ENCODE measurements at regions not wholly inside any gene's neighbourhood (a gene's known extent, or its start where the extent isn't known, plus 50 kb on each side); places are given as distances from the start of the nearest gene placed in this dataset.

DNA sequence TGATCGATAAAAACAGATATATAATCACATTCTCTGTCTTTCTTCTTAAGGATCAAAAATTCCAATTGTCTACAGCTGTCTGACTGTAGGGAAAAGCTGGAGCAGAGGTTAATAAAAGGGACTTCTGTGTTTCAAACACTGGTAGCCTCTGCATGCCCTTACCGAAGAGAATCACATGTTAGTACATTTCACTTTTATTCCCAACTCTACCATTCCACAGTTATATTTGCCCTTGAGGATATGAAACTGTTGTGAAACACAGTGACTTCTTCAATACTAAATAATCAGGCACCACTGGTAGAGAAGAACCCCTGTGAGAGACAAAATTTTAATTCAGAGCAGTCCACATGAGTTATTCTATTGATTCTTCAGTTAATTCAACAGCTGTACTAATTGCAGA lies 1187.3 kb upstream of the CITED2 start:
- Histone ChIP-seq H3K27ac (no peak overlapping the region), H4K20me1 (ENCODE audit: insufficient read depth) (no peaks in the 10 kb centered on the region), H3K4me3 (no peak overlapping the region), H3K36me3 (ENCODE audit: low read depth) (no peaks in the 10 kb centered on the region), H3F3A (ENCODE audit: insufficient read depth, low read depth) (no peaks in the 10 kb centered on the region), H3K9me2 (ENCODE audit: insufficient read depth) (no peaks in the 10 kb centered on the region), H3K4me2 (no peak overlapping the region), H3K9me3 (ENCODE audit: insufficient read depth, low read depth) (no peaks in the 10 kb centered on the region), H3K4me1 (replicated peaks; ENCODE audit: insufficient read depth) (peaks cover 6% of the 10 kb centered on the region), H3K27me3 (ENCODE audit: insufficient read depth, low read depth) (no peaks in the 10 kb centered on the region), H3K79me2 (ENCODE audit: low read depth) (no peaks in the 10 kb centered on the region), H2AFZ (no peak overlapping the region)
- CTCF ChIA-PET: no interaction called here
- POLR2A ChIA-PET (ENCODE audit: unreplicated experiment): no interaction called here
- intact Hi-C loops (cut with micrococcal nuclease; ENCODE audit: unreplicated experiment): no loop called here
- BruUV-seq (replicated peaks): no TSS peak
- TF ChIP-seq CTCF (conservative IDR thresholded peaks at IDR 0.05) (no peak), EZH2 (IDR thresholded peaks at IDR 0.05; ENCODE audit: low read depth) (no peak)
- no peak for DNase-seq

DNA sequence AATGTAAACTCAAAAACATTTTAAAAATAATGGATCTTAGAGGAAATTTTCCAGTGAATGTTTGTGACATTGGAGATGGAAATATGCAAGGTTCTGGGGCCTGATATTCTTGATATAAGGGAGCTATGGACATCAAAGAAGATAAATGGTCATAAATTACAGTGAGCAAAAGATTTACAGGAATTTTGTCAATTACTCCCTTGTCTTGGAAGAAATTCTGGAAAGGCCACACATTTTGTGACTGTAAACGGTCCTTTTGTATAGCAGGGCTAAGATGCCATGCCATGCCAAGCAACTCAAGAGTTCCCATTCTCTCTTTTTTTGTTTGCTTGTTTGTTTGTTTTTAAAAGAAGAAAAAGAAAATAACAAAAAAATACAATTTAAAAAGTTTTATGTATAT lies 1186.2 kb upstream of the CITED2 start:
- BruUV-seq (replicated peaks): no TSS peak
- no peaks in the 10 kb centered on the region for H3K4me1 ChIP-seq (replicated peaks; ENCODE audit: insufficient read depth)
- no peak overlapping the region for H2AFZ ChIP-seq
- H3K9me2 ChIP-seq (ENCODE audit: insufficient read depth): no peaks in the 10 kb centered on the region
- no peaks in the 10 kb centered on the region; the same call in 1 of the 2 replicates for H3K9me3 ChIP-seq (ENCODE audit: insufficient read depth, low read depth)
- H3K4me2 ChIP-seq: no peak overlapping the region
- ChIA-PET POLR2A (ENCODE audit: unreplicated experiment) (no interaction called here), CTCF (no interaction called here)
- no peaks in the 10 kb centered on the region for H4K20me1 ChIP-seq (ENCODE audit: insufficient read depth)
- H3K4me3 ChIP-seq: no peak overlapping the region
- intact Hi-C loops (cut with micrococcal nuclease; ENCODE audit: unreplicated experiment): no loop called here
- no peaks in the 10 kb centered on the region for H3F3A ChIP-seq (ENCODE audit: insufficient read depth, low read depth)
- no peak for DNase-seq
- no peaks in the 10 kb centered on the region for H3K27me3 ChIP-seq (ENCODE audit: insufficient read depth, low read depth)
- no peaks in the 10 kb centered on the region for H3K79me2 ChIP-seq (ENCODE audit: low read depth)
- TF ChIP-seq EZH2 (IDR thresholded peaks at IDR 0.05; ENCODE audit: low read depth): no peak
- TF ChIP-seq CTCF (conservative IDR thresholded peaks at IDR 0.05): no peak
- H3K36me3 ChIP-seq (ENCODE audit: low read depth): no peaks in the 10 kb centered on the region
- H3K27ac ChIP-seq: no peak overlapping the region

GRCh38 chr6:140559458-140559857 lies 1185.0 kb upstream of the CITED2 start:
- DNase-seq: no peak
- Histone ChIP-seq H3K4me2 (no peak overlapping the region), H3F3A (ENCODE audit: insufficient read depth, low read depth) (no peaks in the 10 kb centered on the region), H3K4me3 (no peak overlapping the region), H3K27me3 (ENCODE audit: insufficient read depth, low read depth) (no peaks in the 10 kb centered on the region), H3K36me3 (ENCODE audit: low read depth) (no peaks in the 10 kb centered on the region), H3K4me1 (replicated peaks; ENCODE audit: insufficient read depth) (no peaks in the 10 kb centered on the region), H3K27ac (no peak overlapping the region), H2AFZ (no peak overlapping the region), H4K20me1 (ENCODE audit: insufficient read depth) (no peaks in the 10 kb centered on the region), H3K9me3 (ENCODE audit: insufficient read depth, low read depth) (no peaks in the 10 kb centered on the region; the same call in 1 of the 2 replicates), H3K79me2 (ENCODE audit: low read depth) (no peaks in the 10 kb centered on the region), H3K9me2 (ENCODE audit: insufficient read depth) (no peaks in the 10 kb centered on the region)
- POLR2A ChIA-PET (ENCODE audit: unreplicated experiment): no interaction called here
- TF ChIP-seq EZH2 (IDR thresholded peaks at IDR 0.05; ENCODE audit: low read depth) (no peak), CTCF (conservative IDR thresholded peaks at IDR 0.05) (no peak)
- intact Hi-C loops (cut with micrococcal nuclease; ENCODE audit: unreplicated experiment): no loop called here
- CTCF ChIA-PET: no interaction called here
- BruUV-seq (replicated peaks): no TSS peak

Measured in PC-9 (cell line).